ENCODE measurements at regions not wholly inside any gene's neighbourhood (a gene's known extent, or its start where the extent isn't known, plus 50 kb on each side); places are given as distances from the start of the nearest gene placed in this dataset.

DNA sequence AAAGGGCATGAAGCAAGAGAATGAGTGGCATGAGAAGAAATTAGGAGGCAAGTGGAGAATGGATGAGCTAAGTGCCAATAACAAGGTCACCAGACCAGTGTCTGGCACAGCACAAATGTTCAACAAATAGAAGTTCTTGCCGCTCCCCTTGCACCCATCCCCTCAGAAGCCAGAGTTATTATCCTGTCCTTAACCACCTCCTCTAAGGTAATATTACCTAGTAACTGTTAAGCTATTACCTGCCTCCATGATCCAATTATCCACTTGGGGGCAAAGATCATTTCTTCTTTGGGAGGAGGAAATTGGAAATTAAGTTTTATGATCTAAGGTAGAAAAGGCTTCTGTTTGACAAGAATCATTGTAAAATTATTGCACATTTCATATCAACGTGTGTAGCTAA is 133.8 kb downstream of the FOXA2 start:
- Mint-ChIP-seq H3K4me1 (no peaks in the 10 kb centered on the region), H3K36me3 (no peaks in the 10 kb centered on the region), H3K27ac (no peak overlapping the region), H3K4me3 (no peak overlapping the region), H3K27me3 (ENCODE audit: low read depth in 3 of 3) (peaks cover 0 to 1% (median 0%) of the 10 kb centered on the region in 3 donors), H3K9me3 (peaks cover 0 to 20% (median 6%) of the 10 kb centered on the region in 6 donors)
- DNase-seq = no peak

DNA sequence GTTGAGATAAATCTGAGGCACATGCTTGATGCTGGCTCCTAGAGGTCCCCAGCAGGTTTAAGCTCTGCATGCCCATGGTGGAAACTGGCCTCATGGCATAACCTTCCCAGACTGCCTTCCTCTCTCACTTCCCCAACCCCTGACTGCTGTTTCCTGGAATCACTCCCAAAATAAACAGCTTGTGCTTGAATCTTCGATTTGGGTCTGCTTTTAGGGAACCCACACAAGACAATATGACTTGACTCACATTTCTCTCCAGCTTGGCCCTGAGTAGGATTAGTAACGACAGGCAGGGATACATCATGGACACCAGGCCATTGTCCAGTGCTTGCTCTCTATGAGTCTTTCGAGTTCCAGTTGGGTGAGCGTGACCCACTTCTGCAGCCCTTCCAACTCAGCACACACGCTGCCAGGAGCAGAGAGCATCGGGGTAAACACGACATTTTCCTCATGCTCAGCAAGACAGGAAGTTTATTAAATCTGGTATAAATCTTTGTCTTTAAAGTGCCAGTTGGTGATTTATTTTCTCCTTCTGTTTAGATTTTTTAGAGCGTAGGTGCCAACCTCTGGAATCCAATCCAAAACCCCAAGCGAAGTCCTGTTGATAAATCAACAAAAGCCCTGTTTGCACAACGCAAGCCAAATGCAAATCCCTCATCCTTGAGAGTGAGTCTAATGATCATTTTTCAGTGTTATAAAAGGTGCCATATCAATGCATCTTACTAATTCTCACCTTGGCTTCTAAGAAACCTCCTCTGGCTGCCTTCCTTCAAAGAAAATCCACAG is 135.0 kb downstream of the FOXA2 start:
- H3K36me3 Mint-ChIP-seq = no peaks in the 10 kb centered on the region
- no peak for DNase-seq

DNA sequence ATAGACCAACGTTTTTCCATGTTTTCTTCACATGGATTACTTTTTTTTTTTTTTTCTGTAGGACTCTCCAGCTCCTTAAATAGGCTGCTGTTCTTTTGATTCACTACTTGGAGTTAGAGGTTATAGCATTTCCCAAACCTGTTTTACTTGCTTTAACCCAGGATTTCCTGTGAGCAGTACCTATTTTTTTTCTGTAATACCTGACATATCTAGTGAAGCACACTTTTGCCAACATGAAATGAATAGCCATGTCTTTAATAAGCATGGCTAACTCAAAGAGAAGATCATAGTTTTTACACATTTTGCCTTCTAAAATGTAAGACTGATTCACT is 137.0 kb downstream of the FOXA2 start:
- Mint-ChIP-seq H3K4me1 (no peaks in the 10 kb centered on the region), H3K36me3 (no peaks in the 10 kb centered on the region), H3K27me3 (ENCODE audit: low read depth in 3 of 3) (peaks cover 0 to 3% (median 1%) of the 10 kb centered on the region in 3 donors), H3K27ac (no peak overlapping the region), H3K9me3 (peaks cover 0 to 25% (median 7%) of the 10 kb centered on the region in 6 donors), H3K4me3 (no peak overlapping the region)
- DNase-seq = no peak

More for the DNA sequence above, 135.0 kb downstream of the FOXA2 start:
- Mint-ChIP-seq H3K4me1 (no peaks in the 10 kb centered on the region), H3K27ac (no peak overlapping the region), H3K4me3 (no peak overlapping the region), H3K27me3 (ENCODE audit: low read depth in 3 of 3) (peaks cover 0 to 3% (median 1%) of the 10 kb centered on the region in 3 donors), H3K9me3 (peaks cover 0 to 25% (median 9%) of the 10 kb centered on the region in 6 donors)

DNA sequence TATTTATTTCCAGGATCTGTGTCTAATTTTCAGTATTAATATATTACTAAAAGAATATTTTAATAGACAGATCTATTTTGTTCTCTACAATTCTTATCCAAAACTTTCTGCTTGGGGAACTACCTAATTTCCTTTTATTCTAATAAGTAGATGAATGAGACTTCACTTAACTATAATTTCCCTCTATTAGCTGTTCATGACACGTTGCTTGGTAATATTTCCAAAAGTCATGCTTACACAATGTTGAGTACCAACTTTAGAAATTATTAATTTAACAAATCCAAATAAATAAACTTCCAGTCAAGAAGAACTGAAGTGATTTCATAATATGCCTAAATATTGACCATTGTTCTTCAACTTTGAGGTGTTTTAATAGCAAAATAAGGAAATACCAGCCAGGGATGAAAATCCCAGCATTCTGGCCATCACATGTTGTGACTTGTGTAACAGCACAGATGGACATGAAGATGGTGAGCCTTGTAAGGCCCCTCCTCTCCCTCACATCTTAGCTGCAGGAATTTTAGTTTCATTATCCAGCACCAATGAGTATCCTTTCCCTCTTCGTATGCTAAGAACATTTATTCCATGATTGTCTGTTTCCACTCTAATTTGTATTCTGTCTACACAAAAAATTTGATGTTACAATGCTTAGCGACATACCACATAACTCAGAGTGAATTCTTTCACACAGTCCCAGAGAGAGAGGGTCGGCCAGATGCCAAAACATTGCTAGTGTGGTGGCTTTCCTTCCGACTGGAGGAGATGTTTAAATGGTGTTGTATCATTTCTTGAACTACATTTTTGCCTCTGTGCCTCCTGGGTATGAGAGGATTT is 137.5 kb downstream of the FOXA2 start:
- Mint-ChIP-seq H3K36me3 (no peaks in the 10 kb centered on the region), H3K27ac (no peak overlapping the region), H3K27me3 (ENCODE audit: low read depth in 3 of 3) (peaks cover 0 to 3% (median 1%) of the 10 kb centered on the region in 3 donors), H3K9me3 (peaks cover 0 to 25% (median 7%) of the 10 kb centered on the region in 6 donors), H3K4me1 (no peaks in the 10 kb centered on the region), H3K4me3 (no peak overlapping the region)
- no peak for DNase-seq

DNA sequence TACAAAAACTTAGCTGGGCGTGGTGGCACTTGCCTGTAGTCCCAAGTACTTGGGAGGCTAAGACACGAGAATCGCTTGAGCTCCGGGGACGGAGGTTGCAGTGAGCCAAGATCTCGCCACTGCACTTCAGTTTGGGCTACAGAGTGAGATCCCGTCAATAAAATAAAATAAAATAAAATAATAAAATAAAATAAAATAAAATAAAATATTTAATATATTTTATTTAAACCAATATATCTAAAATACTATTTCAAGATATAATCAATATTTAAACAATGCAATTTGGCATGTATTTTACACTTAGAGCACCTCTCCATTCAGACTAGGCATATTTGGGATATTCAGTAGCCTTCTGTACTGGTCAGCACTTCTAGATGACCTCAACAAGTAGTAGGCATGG is 142.1 kb downstream of the FOXA2 start:
- Mint-ChIP-seq H3K36me3 (no peaks in the 10 kb centered on the region), H3K4me3 (no peak overlapping the region), H3K9me3 (peaks cover 0 to 10% (median 1%) of the 10 kb centered on the region in 6 donors), H3K4me1 (no peaks in the 10 kb centered on the region), H3K27ac (no peak overlapping the region), H3K27me3 (ENCODE audit: low read depth in 3 of 3) (peaks cover 0 to 3% (median under 1%) of the 10 kb centered on the region in 3 donors)
- no peak for DNase-seq

DNA sequence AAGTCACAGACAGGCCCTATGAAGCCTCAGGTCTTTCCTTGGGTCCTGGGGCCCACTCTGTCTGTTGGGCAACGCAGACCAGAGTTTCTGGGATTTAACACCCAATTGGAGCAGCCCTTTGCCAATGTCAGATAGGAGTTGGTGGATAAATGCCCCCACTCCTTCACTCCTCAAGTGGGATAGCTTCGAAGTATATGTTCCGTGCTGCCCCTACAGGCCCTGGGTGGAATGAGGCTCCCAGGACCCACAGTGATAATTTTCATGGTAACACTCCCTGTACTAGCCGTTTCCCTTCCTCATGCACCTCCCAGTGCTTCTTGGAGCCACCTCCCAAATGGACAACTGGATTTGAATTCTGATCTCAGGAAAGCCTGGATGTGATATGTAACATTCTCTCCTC is 145.4 kb downstream of the FOXA2 start:
- H3K9me3 Mint-ChIP-seq = peaks cover 0 to 6% (median under 1%) of the 10 kb centered on the region in 6 donors
- no peaks in the 10 kb centered on the region for H3K36me3 Mint-ChIP-seq
- no peaks in the 10 kb centered on the region for H3K4me1 Mint-ChIP-seq
- H3K4me3 Mint-ChIP-seq = no peak overlapping the region
- DNase-seq = no peak
- no peak overlapping the region for H3K27ac Mint-ChIP-seq
- peaks cover 0 to 3% (median 2%) of the 10 kb centered on the region in 3 donors for H3K27me3 Mint-ChIP-seq (ENCODE audit: low read depth in 3 of 3)

DNA sequence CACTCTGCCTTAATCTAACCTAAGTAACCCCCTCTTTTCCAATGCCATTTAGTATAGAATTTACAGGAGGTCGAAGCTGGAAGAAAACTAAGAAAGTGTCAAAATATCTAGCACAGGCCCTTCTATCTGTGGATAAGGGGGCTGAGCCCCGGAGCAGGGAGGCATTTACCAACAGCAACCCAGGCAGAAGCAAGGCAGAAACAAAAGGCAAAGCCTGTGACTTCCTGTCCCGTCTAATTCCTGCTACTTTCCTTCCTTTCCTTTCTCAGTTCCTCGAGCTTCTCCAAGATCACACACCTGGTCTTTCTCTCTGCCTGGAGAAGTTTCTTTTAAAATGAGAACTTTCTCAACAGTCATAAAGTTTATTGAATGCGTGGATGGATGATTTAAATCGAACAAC is 146.0 kb downstream of the FOXA2 start:
- Mint-ChIP-seq H3K4me1 (no peaks in the 10 kb centered on the region), H3K27me3 (ENCODE audit: low read depth in 3 of 3) (peaks cover 0 to 3% (median 2%) of the 10 kb centered on the region in 3 donors), H3K36me3 (no peaks in the 10 kb centered on the region), H3K9me3 (peaks cover 0 to 6% (median under 1%) of the 10 kb centered on the region in 6 donors), H3K27ac (no peak overlapping the region), H3K4me3 (no peak overlapping the region)
- DNase-seq = no peak

DNA sequence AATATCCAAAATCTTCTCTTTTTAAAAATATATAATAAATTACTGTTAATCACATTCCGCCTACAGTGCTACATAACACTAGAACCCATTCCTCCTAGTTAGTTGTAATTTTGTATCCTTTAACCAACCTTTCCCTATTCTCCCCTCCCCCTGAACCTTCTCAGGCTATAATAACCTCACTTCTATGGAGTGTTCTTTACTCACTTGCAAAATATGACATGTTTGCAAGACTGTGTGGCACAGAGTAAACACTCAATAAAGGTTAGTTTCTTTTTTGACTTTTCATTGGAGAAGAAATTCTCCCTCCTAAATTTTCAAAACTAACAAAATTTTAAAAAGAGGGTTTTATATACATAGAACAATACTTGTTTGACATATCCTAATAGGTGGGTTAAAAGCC is 147.0 kb downstream of the FOXA2 start:
- no peaks in the 10 kb centered on the region for H3K36me3 Mint-ChIP-seq
- peaks cover 0 to 3% (median 2%) of the 10 kb centered on the region in 3 donors for H3K27me3 Mint-ChIP-seq (ENCODE audit: low read depth in 3 of 3)
- no peak overlapping the region for H3K4me3 Mint-ChIP-seq
- no peak overlapping the region for H3K27ac Mint-ChIP-seq
- H3K4me1 Mint-ChIP-seq = no peaks in the 10 kb centered on the region
- peaks cover 0 to 6% (median 1%) of the 10 kb centered on the region in 6 donors for H3K9me3 Mint-ChIP-seq
- DNase-seq = no peak

DNA sequence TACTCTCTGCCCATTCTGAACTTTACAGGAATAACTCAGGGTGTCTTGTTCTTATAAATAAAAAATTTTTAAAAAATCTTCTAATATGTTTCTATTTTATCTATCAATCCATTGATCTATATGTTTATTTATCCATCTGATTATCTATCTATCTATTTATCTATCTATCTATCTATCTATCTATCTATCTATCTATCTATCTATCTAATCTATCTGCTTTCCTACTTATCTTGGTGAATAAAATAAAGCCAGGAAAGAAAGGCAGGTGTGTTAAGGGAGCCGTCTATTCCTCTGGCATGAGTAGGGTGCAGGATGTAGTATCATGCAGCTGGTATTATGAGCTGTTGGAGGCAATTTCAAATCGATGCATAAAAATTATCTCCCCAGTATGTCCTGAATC is 153.0 kb downstream of the FOXA2 start:
- H3K36me3 Mint-ChIP-seq = no peaks in the 10 kb centered on the region
- DNase-seq = no peak
- H3K4me3 Mint-ChIP-seq = no peak overlapping the region
- H3K27me3 Mint-ChIP-seq (ENCODE audit: low read depth in 3 of 3) = peaks cover 0 to 10% (median 0%) of the 10 kb centered on the region in 3 donors
- peaks cover 0 to 5% (median under 1%) of the 10 kb centered on the region in 6 donors for H3K9me3 Mint-ChIP-seq
- H3K4me1 Mint-ChIP-seq = no peaks in the 10 kb centered on the region
- H3K27ac Mint-ChIP-seq = no peak overlapping the region

DNA sequence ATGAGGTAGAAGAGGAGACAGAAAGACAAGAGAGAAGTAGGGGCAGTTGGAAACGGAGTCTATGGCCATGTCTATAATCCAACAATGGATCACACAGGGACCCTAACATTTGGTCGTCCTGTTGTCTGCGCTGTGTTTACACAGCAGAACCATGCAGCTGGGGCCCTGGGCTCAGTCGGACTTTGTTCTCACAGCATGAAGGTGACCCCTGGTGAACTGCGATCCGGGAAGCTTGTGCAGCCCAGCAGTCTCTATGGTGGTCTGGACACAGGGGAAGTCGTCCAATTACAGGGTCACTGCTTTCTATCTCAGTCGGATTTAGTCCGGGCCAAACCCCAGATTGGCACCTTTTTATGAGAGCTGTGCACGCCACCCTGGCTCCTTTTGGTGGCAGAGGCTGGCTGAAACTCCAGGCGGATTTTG is 153.6 kb downstream of the FOXA2 start:
- no peak overlapping the region for H3K4me3 Mint-ChIP-seq
- no peak for DNase-seq
- peaks cover 0 to 5% (median under 1%) of the 10 kb centered on the region in 6 donors for H3K9me3 Mint-ChIP-seq
- H3K27me3 Mint-ChIP-seq (ENCODE audit: low read depth in 3 of 3) = peaks cover 0 to 10% (median 0%) of the 10 kb centered on the region in 3 donors
- H3K27ac Mint-ChIP-seq = no peak overlapping the region
- H3K36me3 Mint-ChIP-seq = no peaks in the 10 kb centered on the region
- H3K4me1 Mint-ChIP-seq = no peaks in the 10 kb centered on the region

DNA sequence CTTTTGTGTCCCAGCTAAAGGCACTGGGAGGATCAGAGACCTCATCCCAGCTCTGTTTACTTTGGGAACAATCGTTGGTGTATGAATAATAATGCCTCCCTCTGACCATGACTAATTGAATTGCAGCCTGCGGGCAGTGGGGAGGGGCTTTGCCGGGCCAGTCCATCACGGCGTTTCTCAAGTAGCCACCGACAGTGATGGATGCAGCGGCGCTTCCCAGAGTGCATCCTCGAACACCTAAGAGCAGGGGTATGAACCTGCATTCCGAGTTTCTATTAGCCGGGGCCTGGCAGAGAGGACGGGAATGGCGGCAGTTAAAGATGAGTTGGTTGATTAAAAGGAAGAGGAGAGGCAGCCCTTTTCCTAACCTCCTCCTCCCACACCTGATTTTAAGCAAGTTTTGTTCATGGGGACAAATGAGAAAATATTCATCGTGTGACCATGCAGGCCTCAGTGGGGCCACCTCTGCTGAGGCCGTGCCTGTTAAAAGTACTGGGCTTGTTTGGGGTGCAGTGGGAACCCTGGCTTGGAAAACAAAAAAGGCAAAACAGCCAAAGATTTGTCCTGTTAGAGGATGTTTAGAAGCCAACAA is 154.1 kb downstream of the FOXA2 start:
- H3K27ac Mint-ChIP-seq = no peak overlapping the region
- no peak for DNase-seq

DNA sequence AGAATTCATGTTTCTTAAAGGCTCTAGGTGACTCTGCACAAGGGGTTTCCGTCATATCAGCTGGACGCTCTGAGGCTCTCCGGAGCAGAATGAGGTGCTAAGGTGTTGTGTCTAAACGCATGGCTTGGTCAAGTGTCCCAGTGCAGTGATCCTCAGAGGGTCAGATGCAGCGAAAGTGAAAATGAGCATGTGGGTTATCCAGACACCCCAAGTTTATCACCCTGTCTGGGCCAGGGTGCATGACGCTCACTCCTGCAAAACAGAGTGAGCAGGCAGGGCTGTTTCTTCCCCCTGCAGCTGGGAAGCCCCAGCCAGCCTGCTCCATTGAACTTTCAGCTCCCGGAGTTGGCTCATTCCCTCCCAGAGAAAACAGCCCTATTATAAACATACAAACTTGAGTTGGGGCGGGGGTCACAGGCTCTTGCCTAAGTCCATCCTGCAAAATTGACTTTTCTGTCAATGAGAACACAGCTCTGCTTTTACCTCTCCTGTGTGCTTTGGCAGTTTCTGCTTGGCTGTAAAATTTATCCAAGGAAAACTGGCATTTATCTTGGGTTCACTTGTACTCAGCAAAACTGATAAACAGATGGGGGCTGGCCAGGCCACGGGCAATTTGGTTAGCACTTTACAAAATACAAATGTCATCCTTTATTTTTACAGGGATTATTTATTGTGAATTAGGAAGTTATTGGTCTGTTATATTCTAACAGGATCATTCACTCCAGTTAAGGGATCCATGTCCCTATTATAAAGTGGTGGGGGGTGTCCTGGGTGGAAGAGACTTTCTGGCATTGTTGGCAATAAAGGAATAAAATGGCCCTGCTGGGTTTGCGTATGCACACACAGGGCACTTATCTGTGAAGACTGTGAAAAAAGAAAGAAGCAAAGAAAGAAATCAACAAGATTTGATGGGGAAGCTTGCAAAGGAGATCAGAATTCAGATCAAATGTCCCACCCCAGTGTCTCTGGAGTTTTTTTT is 154.9 kb downstream of the FOXA2 start:
- no peak overlapping the region for H3K27ac Mint-ChIP-seq
- no peak for DNase-seq
- H3K9me3 Mint-ChIP-seq = peaks cover 0 to 5% (median under 1%) of the 10 kb centered on the region in 6 donors
- H3K4me1 Mint-ChIP-seq = no peaks in the 10 kb centered on the region
- no peak overlapping the region for H3K4me3 Mint-ChIP-seq
- H3K36me3 Mint-ChIP-seq = no peaks in the 10 kb centered on the region
- peaks cover 0 to 7% (median 0%) of the 10 kb centered on the region in 3 donors for H3K27me3 Mint-ChIP-seq (ENCODE audit: low read depth in 3 of 3)

More for the DNA sequence above, 154.1 kb downstream of the FOXA2 start:
- peaks cover 0 to 5% (median under 1%) of the 10 kb centered on the region in 6 donors for H3K9me3 Mint-ChIP-seq
- H3K4me1 Mint-ChIP-seq = no peaks in the 10 kb centered on the region
- no peaks in the 10 kb centered on the region for H3K36me3 Mint-ChIP-seq
- peaks cover 0 to 7% (median 0%) of the 10 kb centered on the region in 3 donors for H3K27me3 Mint-ChIP-seq (ENCODE audit: low read depth in 3 of 3)
- H3K4me3 Mint-ChIP-seq = no peak overlapping the region

DNA sequence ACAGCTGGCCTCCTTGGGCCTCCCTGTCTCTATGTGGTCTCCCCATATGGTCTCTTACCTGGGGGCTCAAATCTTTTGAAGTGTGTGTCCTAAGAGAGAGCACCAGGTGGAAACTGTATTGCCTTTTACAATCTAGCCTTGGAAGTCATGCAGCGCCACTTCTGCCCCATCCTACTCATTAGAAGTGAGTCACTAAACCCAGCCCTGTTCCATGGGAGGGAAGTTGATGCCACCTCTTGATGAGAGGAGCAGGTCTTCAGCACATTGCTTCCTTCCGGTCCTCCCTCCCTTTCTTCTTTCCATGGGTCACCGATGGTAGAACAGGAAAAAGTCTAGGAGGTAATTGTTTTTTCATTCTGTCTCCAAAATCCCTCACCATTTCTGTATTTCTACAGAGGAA is 156.3 kb downstream of the FOXA2 start:
- Mint-ChIP-seq H3K27me3 (ENCODE audit: low read depth in 3 of 3) (peaks cover 0 to 7% (median 3%) of the 10 kb centered on the region in 3 donors), H3K9me3 (peaks cover 0 to 10% (median under 1%) of the 10 kb centered on the region in 6 donors), H3K4me3 (no peak overlapping the region), H3K36me3 (no peaks in the 10 kb centered on the region), H3K4me1 (no peaks in the 10 kb centered on the region), H3K27ac (no peak overlapping the region)
- DNase-seq = no peak

Measured in immature natural killer cell (primary cell).